Rectal smooth muscle tissue (tissue), 1 donor: ENCODE measurements at regions not wholly inside any gene's neighbourhood (a gene's known extent, or its start where the extent isn't known, plus 50 kb on each side); places are given as distances from the start of the nearest gene placed in this dataset.

Source experiments
- H3K27ac ChIP-seq: one replicate; pipeline ENCODE4 v1.7.0; 2013; ENCODE audit warnings: low read depth, low read length, inconsistent platforms
- H3K27me3 ChIP-seq: one replicate; pipeline ENCODE4 v1.7.0; 2013; ENCODE audit warnings: low read length; ENCODE audit not compliant: control insufficient read depth, insufficient read depth
- H3K36me3 ChIP-seq: one replicate; pipeline ENCODE4 v1.7.0; 2013; ENCODE audit warnings: low read length; ENCODE audit not compliant: control insufficient read depth, insufficient read depth
- H3K4me1 ChIP-seq: one replicate; pipeline ENCODE4 v1.7.0; 2013; ENCODE audit warnings: low read length; ENCODE audit not compliant: control insufficient read depth, insufficient read depth
- H3K4me3 ChIP-seq: one replicate; pipeline ENCODE4 v1.7.0; 2013; ENCODE audit warnings: low read length
- H3K9ac ChIP-seq: one replicate; pipeline ENCODE4 v1.7.0; 2013; ENCODE audit warnings: low read length

GRCh38 chr19:34118879-34119748, 53.2 kb upstream of the LSM14A start:
- Histone ChIP-seq H3K27ac (no peak overlapping the region), H3K27me3 (no peaks in the 10 kb centered on the region), H3K9ac (no peak overlapping the region), H3K36me3 (no peaks in the 10 kb centered on the region), H3K4me1 (no peaks in the 10 kb centered on the region), H3K4me3 (no peak overlapping the region)

- no peak overlapping the region for H3K9ac ChIP-seq
- H3K27ac ChIP-seq: no peak overlapping the region
- H3K4me1 ChIP-seq: no peaks in the 10 kb centered on the region
- H3K4me3 ChIP-seq: no peak overlapping the region
- H3K27me3 ChIP-seq: no peaks in the 10 kb centered on the region
- H3K36me3 ChIP-seq: no peaks in the 10 kb centered on the region
Measured at GRCh38 chr19:34120141-34120540, 52.2 kb upstream of the LSM14A start.

GRCh38 chr19:34120846-34121639, 51.3 kb upstream of the LSM14A start:
- no peak overlapping the region for H3K27ac ChIP-seq
- H3K4me1 ChIP-seq: no peaks in the 10 kb centered on the region
- no peak overlapping the region for H3K9ac ChIP-seq
- H3K36me3 ChIP-seq: no peaks in the 10 kb centered on the region
- H3K27me3 ChIP-seq: no peaks in the 10 kb centered on the region
- no peak overlapping the region for H3K4me3 ChIP-seq
